AG09319 (cell line): ENCODE measurements at regions not wholly inside any gene's neighbourhood (a gene's known extent, or its start where the extent isn't known, plus 50 kb on each side); places are given as distances from the start of the nearest gene placed in this dataset.

Source experiments
- DNase-seq: peaks from one replicate; pipeline ENCODE4 v3.0.0-alpha.2; 2010; ENCODE audit warnings: low read depth; ENCODE audit errors: extremely low read depth
- CTCF ChIP-seq: IDR thresholded peaks from 2 replicates; pipeline ENCODE4 v1.5.1; 2011; ENCODE audit warnings: low read depth, mild to moderate bottlenecking, inconsistent platforms, low read length, moderate library complexity

DNA sequence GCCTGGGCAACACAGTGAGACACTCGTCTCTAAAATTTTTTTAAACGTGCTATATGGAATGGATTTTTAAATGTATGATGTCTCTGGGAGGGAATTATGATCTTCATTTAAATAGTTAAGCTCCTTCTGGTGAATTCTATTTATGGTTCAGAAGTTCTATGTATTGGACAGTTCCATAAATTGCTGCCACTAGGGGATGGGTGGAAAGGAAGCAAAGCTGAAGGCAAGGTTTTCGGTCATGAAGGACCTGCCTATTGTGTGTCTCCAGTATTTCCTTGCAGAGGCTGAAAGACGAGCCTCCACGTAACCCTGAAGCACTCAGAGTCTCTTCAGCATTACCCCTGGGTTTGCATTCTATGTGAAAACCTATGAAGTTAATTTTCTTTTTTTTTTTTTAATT is 451.5 kb upstream of the FAT1 start:
- no peak for TF ChIP-seq CTCF

DNA sequence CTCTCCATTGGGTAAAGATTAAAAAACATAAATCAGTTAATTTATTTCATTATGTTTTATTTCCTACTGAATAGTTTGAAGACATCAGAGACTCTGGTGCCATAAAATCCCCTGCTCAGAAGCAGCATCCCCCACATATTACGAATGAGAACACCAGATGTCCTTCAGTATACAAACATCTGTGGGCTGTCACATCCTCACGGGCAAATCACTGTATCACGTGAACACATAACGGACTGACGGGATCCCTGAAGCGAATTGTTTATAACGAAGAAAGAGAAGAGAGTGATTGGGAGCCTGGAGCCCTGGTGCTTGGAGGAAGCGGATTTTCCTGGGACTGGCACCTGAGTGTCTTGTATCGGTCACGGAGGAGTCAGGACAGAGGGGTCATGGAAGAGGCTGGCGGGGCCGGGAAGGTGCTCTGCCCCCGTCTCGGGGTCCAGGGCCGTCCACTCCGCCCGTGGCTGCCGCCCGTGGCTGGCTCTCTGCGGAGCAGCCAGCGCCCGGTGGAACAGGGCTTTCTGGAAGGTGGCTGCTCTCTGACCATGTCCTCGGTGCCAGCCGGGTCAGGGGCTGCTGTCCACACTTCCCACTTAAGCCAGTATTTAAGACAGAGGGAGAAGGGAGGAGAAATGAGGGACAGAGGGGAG is 452.7 kb upstream of the FAT1 start:
- DNase-seq = no peak
- no peak for TF ChIP-seq CTCF

More for the DNA sequence above, 451.5 kb upstream of the FAT1 start:
- DNase-seq = no peak

DNA sequence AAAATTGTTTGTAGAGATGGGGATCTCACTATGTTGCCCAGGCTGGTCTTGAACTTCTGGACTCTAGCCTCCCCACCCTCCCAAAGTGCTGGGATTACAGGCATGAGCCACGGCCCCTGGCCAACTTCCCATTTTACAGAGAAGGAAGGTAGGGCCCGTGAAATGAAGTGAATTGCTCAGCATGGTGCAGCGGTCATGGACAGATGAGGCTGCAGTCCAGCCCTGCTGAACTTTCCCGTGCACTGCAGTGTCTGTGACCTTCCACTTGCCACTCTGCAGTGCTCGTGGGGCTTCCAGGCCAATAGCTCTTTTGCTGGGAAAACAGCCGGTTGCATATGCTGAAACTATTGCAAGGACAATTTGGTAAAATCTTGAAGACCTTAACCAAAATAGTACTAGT is 454.4 kb upstream of the FAT1 start:
- no peak for DNase-seq
- TF ChIP-seq CTCF = no peak

DNA sequence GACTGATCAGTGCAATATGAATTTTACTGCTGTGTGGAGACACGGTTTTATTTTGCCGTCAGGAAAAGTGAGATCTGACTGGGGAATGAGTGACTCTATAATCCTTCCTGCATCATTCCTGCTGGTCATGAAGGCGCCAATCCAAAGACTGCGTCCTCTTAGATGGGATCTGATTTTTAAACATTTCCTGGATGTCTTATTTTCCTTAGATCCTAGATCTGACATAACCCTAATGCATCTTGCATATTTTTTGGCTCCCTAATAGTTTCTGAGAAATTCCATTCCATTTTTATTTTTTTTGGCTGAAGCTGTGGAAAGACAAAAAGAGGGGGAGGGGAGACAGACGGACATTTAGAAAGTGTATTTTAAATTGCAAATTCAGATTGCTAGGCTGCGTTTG is 454.9 kb upstream of the FAT1 start:
- DNase-seq = no peak
- no peak for TF ChIP-seq CTCF

DNA sequence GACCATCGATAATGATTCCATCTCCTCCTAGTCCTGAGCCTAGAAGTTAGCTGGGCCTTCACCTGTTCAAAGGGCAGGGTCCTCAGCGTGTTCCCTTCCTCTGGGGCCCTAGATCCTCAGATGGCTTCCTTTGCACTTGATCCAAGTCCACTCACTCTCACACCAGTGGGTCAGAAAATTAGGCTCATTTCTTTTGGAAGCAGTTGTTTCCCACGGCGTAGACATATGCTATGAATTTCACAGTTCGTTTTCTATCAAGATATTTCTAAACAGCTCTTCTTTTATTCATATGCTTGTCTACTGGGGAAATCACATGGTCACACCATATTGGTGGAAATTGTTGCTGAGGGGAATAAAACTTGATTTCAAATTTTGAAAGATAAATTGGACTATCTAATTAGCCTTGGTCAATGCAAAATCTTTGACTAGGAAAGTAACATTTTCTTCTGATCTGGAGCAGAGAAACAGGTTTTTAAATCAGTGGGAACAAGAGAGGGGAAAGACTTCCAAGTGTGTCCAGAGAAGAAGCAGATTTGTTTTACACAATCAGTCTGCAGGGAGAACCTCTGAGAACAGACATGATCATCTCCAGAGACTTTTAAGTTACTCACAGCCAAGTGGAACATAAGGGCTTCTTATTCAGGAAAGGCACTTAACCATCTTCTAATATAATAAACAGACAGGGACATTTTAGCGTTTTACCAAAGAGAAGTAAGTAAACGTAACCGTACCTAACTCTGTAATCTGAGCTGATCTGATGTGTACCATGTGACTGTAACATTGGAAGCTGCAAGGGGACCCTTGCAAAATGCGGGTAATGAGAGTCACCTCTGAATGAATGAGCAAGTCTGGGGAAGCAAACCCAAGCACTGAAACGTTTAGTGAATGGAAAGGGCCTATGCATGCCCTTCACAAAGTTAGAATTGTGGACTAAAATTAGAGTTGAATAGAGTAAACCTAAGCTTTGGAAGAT is 455.7 kb upstream of the FAT1 start:
- no peak for TF ChIP-seq CTCF
- DNase-seq = no peak

GRCh38 chr4:187181054-187181453 is 457.4 kb upstream of the FAT1 start:
- no peak for TF ChIP-seq CTCF
- no peak for DNase-seq

DNA sequence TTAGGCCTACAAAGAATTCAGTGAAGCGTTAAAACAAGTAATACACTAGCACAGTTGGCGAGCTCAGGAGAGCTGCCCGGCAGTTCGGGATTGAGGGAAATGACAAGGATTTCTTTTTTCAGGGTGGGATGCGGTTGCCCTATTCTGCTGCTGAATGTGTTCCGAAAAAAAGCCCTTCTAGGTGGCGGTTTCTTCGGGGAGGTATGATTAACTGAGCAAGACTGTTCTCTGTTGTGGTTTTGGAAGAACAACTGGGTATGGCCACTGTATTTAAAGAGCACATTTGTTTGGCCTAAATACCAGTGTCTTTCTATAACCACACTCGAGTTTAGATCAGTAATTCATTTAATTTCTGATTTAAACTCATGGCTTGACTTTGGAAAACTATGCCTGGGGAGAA is 459.7 kb upstream of the FAT1 start:
- no peak for TF ChIP-seq CTCF
- DNase-seq = no peak
